ENCODE measurements at regions not wholly inside any gene's neighbourhood (a gene's known extent, or its start where the extent isn't known, plus 50 kb on each side); places are given as distances from the start of the nearest gene placed in this dataset.

DNA sequence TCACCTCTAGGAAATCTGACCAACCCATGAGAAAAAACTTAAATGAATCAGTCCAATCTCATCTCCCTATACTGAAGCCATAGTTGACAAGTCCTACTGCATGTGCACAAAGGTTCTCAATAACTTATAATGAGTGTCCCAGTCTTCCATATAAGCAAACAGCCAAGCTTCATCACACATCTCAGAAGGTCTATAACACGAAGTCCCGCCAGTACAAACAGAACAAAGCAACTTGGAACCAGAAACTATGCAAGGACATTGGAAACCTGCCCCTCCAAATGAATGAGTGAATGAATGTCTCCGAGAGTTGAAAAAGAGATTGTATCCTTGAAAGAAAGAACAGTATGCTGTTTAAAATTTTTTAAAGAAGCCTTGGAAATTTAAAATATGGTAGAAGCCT lies 53.6 kb upstream of the IPO9 start:
- no peak for FAIRE-seq

DNA sequence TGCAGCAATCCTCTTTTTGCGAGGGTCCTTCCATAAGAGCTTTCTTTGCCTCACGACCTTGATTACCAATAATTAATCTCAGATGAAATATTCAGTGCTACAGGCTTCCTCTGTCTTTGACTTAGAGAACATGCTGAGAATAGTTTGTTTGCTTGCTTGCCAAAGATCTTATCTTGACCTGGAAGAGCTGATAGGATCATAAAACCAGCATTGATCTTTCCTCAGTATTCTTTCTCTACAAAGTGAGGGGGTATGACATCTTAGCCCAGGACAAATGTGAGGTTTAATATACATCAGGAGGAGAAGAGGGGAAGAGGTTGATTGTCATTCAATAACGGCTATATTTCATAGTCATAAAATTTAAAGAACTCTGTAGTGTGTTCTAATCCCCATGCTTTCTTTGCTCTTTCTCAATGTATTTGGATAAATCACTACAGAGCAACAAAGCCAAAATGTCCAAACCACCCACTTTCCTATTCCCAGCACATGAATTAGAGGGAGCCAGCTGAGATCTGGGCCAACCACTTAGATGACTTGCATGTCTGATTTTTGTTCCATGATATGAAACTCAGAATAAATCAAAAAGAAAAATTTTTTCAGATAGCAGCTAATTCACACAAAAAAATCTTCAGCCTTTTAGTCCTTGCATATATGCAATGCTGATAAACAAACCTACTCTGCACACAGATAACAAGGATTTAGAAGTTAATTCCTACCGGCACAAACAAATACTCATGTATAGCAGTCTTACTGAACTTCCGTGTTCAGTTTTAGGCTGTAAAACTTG lies 50.5 kb upstream of the IPO9 start:
- FAIRE-seq: no peak

Data from islet of Langerhans (tissue), 1 donor.